Neural progenitor cell (in vitro differentiated cells): ENCODE measurements at regions not wholly inside any gene's neighbourhood (a gene's known extent, or its start where the extent isn't known, plus 50 kb on each side); places are given as distances from the start of the nearest gene placed in this dataset.

ENCODE experiments used
- DNase-seq: peaks from one replicate; pipeline ENCODE4 v3.0.0-alpha.2; 2016; ENCODE audit warnings: low spot score
- H2AFZ ChIP-seq: fragments of 200-600 bp; sonication (generic); replicated peaks from 2 replicates; pipeline ENCODE4 v1.6.1; 2016; ENCODE audit warnings: antibody characterized with exemption
- H3F3A ChIP-seq: fragments of 200-600 bp; sonication (generic); 2 replicates; pipeline ENCODE4 v1.6.1; 2016; ENCODE audit warnings: antibody characterized with exemption, low read depth
- H3K27ac ChIP-seq: fragments of 200-600 bp; sonication (generic); 2 replicates; pipeline ENCODE4 v1.5.1; 2016; ENCODE audit warnings: mild to moderate bottlenecking
- H3K27me3 ChIP-seq: fragments of 200-600 bp; sonication (generic); 2 replicates; pipeline ENCODE4 v1.6.1; 2016; ENCODE audit warnings: mild to moderate bottlenecking, moderate library complexity
- H3K36me3 ChIP-seq: fragments of 200-600 bp; sonication (generic); 2 replicates; pipeline ENCODE4 v1.5.1; 2016
- H3K4me1 ChIP-seq: fragments of 200-600 bp; sonication (generic); 2 replicates; pipeline ENCODE4 v1.6.1; 2016; ENCODE audit warnings: mixed run types
- H3K4me2 ChIP-seq: fragments of 200-600 bp; sonication (generic); 2 replicates; pipeline ENCODE4 v1.6.1; 2016
- H3K4me3 ChIP-seq: fragments of 200-600 bp; sonication (generic); 2 replicates; pipeline ENCODE4 v1.5.1; 2016
- H3K79me2 ChIP-seq: fragments of 200-600 bp; sonication (generic); 2 replicates; pipeline ENCODE4 v1.6.1; 2016; ENCODE audit warnings: low read depth
- H3K9ac ChIP-seq: fragments of 200-600 bp; sonication (generic); 2 replicates; pipeline ENCODE4 v1.6.1; 2016
- H3K9me3 ChIP-seq: fragments of 200-600 bp; sonication (generic); 2 replicates; pipeline ENCODE4 v1.5.1; 2016; ENCODE audit warnings: low read depth
- H4K20me1 ChIP-seq: fragments of 200-600 bp; sonication (generic); 2 replicates; pipeline ENCODE4 v1.6.1; 2016; ENCODE audit warnings: low read depth
- H3K27ac Mint-ChIP-seq: 3 replicates; pipeline ENCODE4 v1.8.0; 2021; ENCODE audit warnings: mixed read lengths
- H3K27me3 Mint-ChIP-seq: 2 replicates; pipeline ENCODE4 v1.8.0; 2022; ENCODE audit warnings: low read depth, mild to moderate bottlenecking, inconsistent platforms, moderate library complexity, mixed read lengths; ENCODE audit not compliant: insufficient read depth
- H3K36me3 Mint-ChIP-seq: 3 replicates; pipeline ENCODE4 v1.8.0; 2021; ENCODE audit warnings: mixed read lengths
- H3K4me1 Mint-ChIP-seq: 3 replicates; pipeline ENCODE4 v1.8.0; 2021; ENCODE audit warnings: mixed read lengths
- H3K4me3 Mint-ChIP-seq: 3 replicates; pipeline ENCODE4 v1.8.0; 2021; ENCODE audit warnings: mild to moderate bottlenecking, moderate library complexity, mixed read lengths
- H3K9me3 Mint-ChIP-seq: 3 replicates; pipeline ENCODE4 v1.8.0; 2020; ENCODE audit warnings: mixed read lengths
- CTCF ChIP-seq: fragments of 200-600 bp; sonication (generic); IDR thresholded peaks from 2 replicates; pipeline ENCODE4 v1.5.1; 2017; ENCODE audit warnings: antibody characterized with exemption, mild to moderate bottlenecking
- EZH2 ChIP-seq: fragments of 200-600 bp; sonication (generic); IDR thresholded peaks from 2 replicates; pipeline ENCODE4 v1.6.1; 2017; ENCODE audit warnings: antibody characterized with exemption, mild to moderate bottlenecking, moderate library complexity
- EZH2phosphoT487 ChIP-seq: fragments of 200-600 bp; sonication (generic); IDR thresholded peaks from 2 replicates; pipeline ENCODE4 v1.6.1; 2017; ENCODE audit warnings: antibody characterized with exemption

GRCh38 chr10:4303045-4303444 is 518.0 kb upstream of the KLF6 start:
- H3K27me3 Mint-ChIP-seq = no peaks in the 10 kb centered on the region
- Histone ChIP-seq H3K79me2 (no peaks in the 10 kb centered on the region), H3K9ac (no peak overlapping the region), H4K20me1 (no peaks in the 10 kb centered on the region), H2AFZ (no peak overlapping the region), H3K27me3 (no peaks in the 10 kb centered on the region), H3F3A (no peaks in the 10 kb centered on the region), H3K27ac (no peak overlapping the region), H3K4me2 (no peak overlapping the region), H3K9me3 (no peaks in the 10 kb centered on the region), H3K4me3 (no peak overlapping the region), H3K4me1 (no peaks in the 10 kb centered on the region), H3K36me3 (no peaks in the 10 kb centered on the region)
- TF ChIP-seq EZH2 (no peak), EZH2phosphoT487 (no peak), CTCF (no peak)
- no peaks in the 10 kb centered on the region for H3K9me3 Mint-ChIP-seq
- no peak overlapping the region for H3K4me3 Mint-ChIP-seq
- no peaks in the 10 kb centered on the region for H3K36me3 Mint-ChIP-seq
- H3K4me1 Mint-ChIP-seq = peaks cover 7% of the 10 kb centered on the region
- no peak for DNase-seq
- H3K27ac Mint-ChIP-seq = peak overlapping the region; percentile 39

GRCh38 chr10:4301291-4302045 is 516.5 kb upstream of the KLF6 start:
- Histone ChIP-seq H3K27me3 (no peaks in the 10 kb centered on the region), H3F3A (no peaks in the 10 kb centered on the region), H3K4me3 (no peak overlapping the region), H3K27ac (no peak overlapping the region), H3K36me3 (no peaks in the 10 kb centered on the region), H4K20me1 (no peaks in the 10 kb centered on the region), H3K4me1 (no peaks in the 10 kb centered on the region), H3K9ac (no peak overlapping the region), H3K4me2 (no peak overlapping the region), H3K79me2 (no peaks in the 10 kb centered on the region), H3K9me3 (no peaks in the 10 kb centered on the region), H2AFZ (no peak overlapping the region)
- Mint-ChIP-seq H3K36me3 (no peaks in the 10 kb centered on the region), H3K27me3 (no peaks in the 10 kb centered on the region), H3K4me1 (peaks cover 8% of the 10 kb centered on the region), H3K4me3 (no peak overlapping the region), H3K9me3 (no peaks in the 10 kb centered on the region), H3K27ac (no peak overlapping the region)
- TF ChIP-seq EZH2 (no peak), CTCF (no peak), EZH2phosphoT487 (no peak)
- DNase-seq = no peak

- TF ChIP-seq CTCF = no peak
- TF ChIP-seq EZH2 = no peak
- TF ChIP-seq EZH2phosphoT487 = no peak
Observed at GRCh38 chr10:4296161-4296560, 511.2 kb upstream of the KLF6 start.

More at GRCh38 chr10:4296161-4296560, 511.2 kb upstream of the KLF6 start:
- no peaks in the 10 kb centered on the region for H3K36me3 Mint-ChIP-seq
- H3K4me3 Mint-ChIP-seq = no peak overlapping the region
- H3K79me2 ChIP-seq = no peaks in the 10 kb centered on the region
- no peaks in the 10 kb centered on the region for H3K9me3 ChIP-seq
- no peaks in the 10 kb centered on the region for H3K9me3 Mint-ChIP-seq
- no peak overlapping the region for H2AFZ ChIP-seq
- H4K20me1 ChIP-seq = no peaks in the 10 kb centered on the region
- no peaks in the 10 kb centered on the region for H3F3A ChIP-seq
- DNase-seq = peak; percentile 56
- H3K4me3 ChIP-seq = no peak overlapping the region
- no peaks in the 10 kb centered on the region for H3K27me3 ChIP-seq
- no peaks in the 10 kb centered on the region for H3K27me3 Mint-ChIP-seq
- H3K27ac Mint-ChIP-seq = peak overlapping the region; percentile 8
- H3K36me3 ChIP-seq = no peaks in the 10 kb centered on the region
- H3K4me1 Mint-ChIP-seq = peaks cover 12% of the 10 kb centered on the region
- H3K4me2 ChIP-seq = no peak overlapping the region
- no peaks in the 10 kb centered on the region for H3K4me1 ChIP-seq
- no peak overlapping the region for H3K27ac ChIP-seq
- H3K9ac ChIP-seq = no peak overlapping the region
